Naive B cell (primary cell): ENCODE measurements at regions not wholly inside any gene's neighbourhood (a gene's known extent, or its start where the extent isn't known, plus 50 kb on each side); places are given as distances from the start of the nearest gene placed in this dataset.
"Not testable (repeated sequence)": the region's sequence is repeated elsewhere in the genome, so short reads cannot be mapped to it uniquely, and the experiment has no call there.

Experiments
- ATAC-seq, 2 donors: fragments of 150-1000 bp; cut with Tn5 transposase; 2 replicates each; pipeline ENCODE4 v1.10.0; 2021; ENCODE audit warnings: low read depth in 2 of 2, mild to moderate bottlenecking in 2 of 2, moderate library complexity in 2 of 2
- DNase-seq: peaks from one replicate; pipeline ENCODE4 v3.0.0; 2022
- H3K27ac Mint-ChIP-seq, 6 donors: one replicate each; pipeline ENCODE4 v1.8.0; 2020 to 2022; ENCODE audit warnings: mild to moderate bottlenecking in 6 of 6, mixed read lengths in 6 of 6, moderate library complexity in 5 of 6, inconsistent platforms in 2 of 6
- H3K27me3 Mint-ChIP-seq, 3 donors: one replicate each; pipeline ENCODE4 v1.8.0; 2021 to 2022; ENCODE audit warnings: mixed read lengths in 3 of 3, mild to moderate bottlenecking in 1 of 3
- H3K36me3 Mint-ChIP-seq, 2 donors: one replicate each; pipeline ENCODE4 v1.8.0; 2020 to 2022; ENCODE audit warnings: mixed read lengths in 2 of 2, inconsistent platforms in 1 of 2, mild to moderate bottlenecking in 1 of 2
- H3K4me1 Mint-ChIP-seq, 3 donors: one replicate each; pipeline ENCODE4 v1.8.0; 2020 to 2022; ENCODE audit warnings: mixed read lengths in 3 of 3, inconsistent platforms in 1 of 3, mild to moderate bottlenecking in 1 of 3, moderate library complexity in 1 of 3
- H3K4me3 Mint-ChIP-seq, 8 donors: one replicate each; pipeline ENCODE4 v1.8.0; 2020 to 2022; ENCODE audit warnings: mild to moderate bottlenecking in 8 of 8, mixed read lengths in 8 of 8, moderate library complexity in 8 of 8, inconsistent platforms in 2 of 8
- H3K9me3 Mint-ChIP-seq, 7 donors: one replicate each; pipeline ENCODE4 v1.8.0; 2020 to 2022; ENCODE audit warnings: mixed read lengths in 7 of 7, mild to moderate bottlenecking in 5 of 7, inconsistent platforms in 2 of 7, moderate library complexity in 1 of 7

DNA sequence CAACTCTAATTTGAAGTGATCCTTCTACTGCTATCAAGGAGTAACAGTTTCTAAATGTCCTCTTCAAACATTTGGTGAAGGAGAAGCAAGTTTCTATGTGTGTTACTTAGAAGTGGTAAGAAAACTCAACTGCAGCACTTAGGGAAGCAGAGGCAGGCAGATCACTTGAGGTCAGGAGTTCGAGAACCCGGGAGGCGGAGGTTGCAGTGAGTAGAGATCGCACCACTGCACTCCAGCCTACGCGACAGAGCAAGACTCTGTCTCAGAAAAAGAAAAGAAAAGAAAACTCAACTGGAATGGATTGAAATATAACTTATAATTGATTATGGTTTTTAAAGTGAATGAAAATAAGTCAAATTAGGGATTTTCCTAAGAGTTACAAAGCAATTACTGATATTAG, 169.7 kb upstream of the ATP2B1 start:
- H3K27ac Mint-ChIP-seq = peak overlapping the region; percentile 26 to 97 (median 85)

DNA sequence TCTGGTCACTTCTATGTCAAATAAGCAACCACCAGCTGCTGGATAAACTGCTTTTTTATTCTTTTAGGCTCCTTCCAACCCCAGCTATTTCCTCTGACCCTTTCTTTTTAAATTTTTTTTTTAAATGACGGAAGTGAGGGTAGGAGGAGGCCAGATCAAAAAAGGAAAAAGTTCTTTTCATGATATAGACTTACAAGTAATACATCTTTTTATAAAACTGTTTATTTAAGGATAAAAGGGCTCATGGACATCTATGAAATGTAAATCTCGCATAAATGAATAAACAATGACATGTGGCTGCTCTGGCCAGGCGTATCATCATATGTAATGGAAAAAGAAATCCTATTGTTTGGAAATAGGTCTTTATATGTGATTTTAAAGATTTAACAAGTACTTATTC, 169.0 kb upstream of the ATP2B1 start:
- peak overlapping the region in 1 of 6 donors; percentile 33 for H3K27ac Mint-ChIP-seq
- H3K4me1 Mint-ChIP-seq = peaks cover 33 to 56% (median 42%) of the 10 kb centered on the region in 3 donors
- ATAC-seq (no peak), DNase-seq (no peak)
- H3K4me3 Mint-ChIP-seq = no peak overlapping the region
- no peaks in the 10 kb centered on the region for H3K36me3 Mint-ChIP-seq
- H3K27me3 Mint-ChIP-seq = no peaks in the 10 kb centered on the region
- peaks cover 0 to under 1% (median 0%) of the 10 kb centered on the region in 7 donors for H3K9me3 Mint-ChIP-seq

More for the DNA sequence above, 169.7 kb upstream of the ATP2B1 start:
- Mint-ChIP-seq H3K9me3 (no peaks in the 10 kb centered on the region), H3K36me3 (no peaks in the 10 kb centered on the region), H3K27me3 (no peaks in the 10 kb centered on the region), H3K4me1 (peaks cover 34 to 63% (median 44%) of the 10 kb centered on the region in 3 donors), H3K4me3 (peak overlapping the region in 7 of 8 donors; percentile 56 to 80 (median 72))
- ATAC-seq = no peak
- DNase-seq = no peak

DNA sequence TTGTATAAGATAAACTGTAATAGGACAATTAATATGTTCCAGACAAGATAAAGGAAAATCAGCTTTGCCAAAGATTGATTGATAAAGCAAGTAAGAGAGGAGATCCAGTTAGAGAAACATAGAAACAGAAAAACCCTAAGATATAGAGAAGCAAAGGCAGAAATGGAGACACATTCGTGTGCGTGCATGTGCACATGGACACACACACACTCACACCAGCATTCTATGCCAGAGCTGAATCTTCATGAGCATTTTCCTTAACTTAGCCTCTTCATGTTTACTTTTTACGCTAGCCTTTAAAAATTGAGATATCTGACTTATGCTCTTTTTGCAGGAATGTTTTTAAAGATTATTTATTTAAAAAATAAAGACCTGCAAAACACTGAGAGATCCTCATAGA, 168.5 kb upstream of the ATP2B1 start:
- Mint-ChIP-seq H3K9me3 (peaks cover 0 to 5% (median 0%) of the 10 kb centered on the region in 7 donors), H3K27ac (peak overlapping the region in 1 of 6 donors; percentile 50), H3K4me1 (peaks cover 37 to 56% (median 39%) of the 10 kb centered on the region in 3 donors), H3K36me3 (peaks cover 0 to 5% of the 10 kb centered on the region in 2 donors), H3K27me3 (no peaks in the 10 kb centered on the region), H3K4me3 (no peak overlapping the region)
- DNase-seq (no peak), ATAC-seq (no peak)

DNA sequence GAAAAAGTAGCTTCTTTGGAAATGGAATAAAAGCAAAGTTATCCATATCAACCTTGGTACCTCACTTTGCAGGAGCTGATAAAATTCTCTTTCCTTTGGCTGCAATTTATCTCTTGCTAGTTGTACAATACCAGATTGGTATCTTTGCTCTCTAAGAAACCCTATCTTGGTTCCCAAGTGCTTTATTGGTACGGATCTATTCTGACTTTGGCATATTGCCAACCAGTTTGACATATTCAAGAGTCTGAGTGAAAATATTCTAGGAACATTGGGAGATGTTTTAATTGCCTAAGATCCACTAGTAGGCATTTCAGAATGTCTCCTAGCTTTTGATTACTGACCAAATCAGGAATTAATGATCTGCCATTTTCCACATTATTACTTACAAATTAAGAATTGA, 167.2 kb upstream of the ATP2B1 start:
- peaks cover 5 to 15% of the 10 kb centered on the region in 2 donors for H3K36me3 Mint-ChIP-seq
- peaks cover 29 to 46% (median 33%) of the 10 kb centered on the region in 3 donors for H3K4me1 Mint-ChIP-seq

DNA sequence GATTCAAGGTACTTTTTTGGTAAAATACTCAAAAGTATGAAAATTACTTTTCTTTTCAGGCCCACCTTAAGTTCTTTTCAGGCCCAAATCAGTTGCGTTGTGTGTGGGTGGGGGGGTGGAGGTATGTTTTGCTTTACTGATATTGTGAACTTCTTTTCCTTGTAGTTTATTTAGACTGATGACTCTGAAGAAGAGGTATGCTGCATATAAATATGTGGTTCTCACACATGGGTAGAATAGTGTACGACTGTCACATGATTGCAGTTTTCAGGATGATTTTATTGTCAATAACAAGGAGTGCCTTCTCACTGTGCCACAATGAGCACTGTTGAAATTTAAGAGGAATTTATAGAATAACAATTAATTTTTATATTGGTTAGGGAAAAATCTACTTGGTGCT, 166.6 kb upstream of the ATP2B1 start:
- Mint-ChIP-seq H3K36me3 (peaks cover 5 to 15% of the 10 kb centered on the region in 2 donors), H3K27ac (no peak overlapping the region)

More for the DNA sequence above, 167.2 kb upstream of the ATP2B1 start:
- H3K4me3 Mint-ChIP-seq = no peak overlapping the region
- no peaks in the 10 kb centered on the region for H3K27me3 Mint-ChIP-seq
- H3K27ac Mint-ChIP-seq = no peak overlapping the region
- H3K9me3 Mint-ChIP-seq = peaks cover 5 to 11% (median 8%) of the 10 kb centered on the region in 7 donors
- DNase-seq (no peak), ATAC-seq (no peak)

DNA sequence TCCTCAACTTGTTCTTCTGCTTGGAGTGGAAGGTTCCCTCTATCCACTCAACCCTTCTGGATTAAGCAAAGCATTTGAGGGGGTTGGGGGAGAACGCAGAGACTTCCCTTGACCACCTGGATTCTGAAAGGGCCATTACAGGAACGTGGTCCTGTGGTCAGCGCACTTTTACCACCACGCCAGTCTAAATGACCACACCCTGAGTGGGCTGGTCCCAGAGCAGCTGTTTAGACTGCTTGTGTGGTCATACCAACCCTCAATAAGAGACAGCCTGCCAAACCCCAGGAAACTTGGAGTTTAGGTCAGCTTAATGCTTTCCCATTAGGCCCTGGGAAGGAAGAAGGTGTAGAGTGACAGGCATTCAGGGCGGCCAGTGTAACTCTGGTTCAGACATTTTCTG, 165.5 kb upstream of the ATP2B1 start:
- ATAC-seq (no peak), DNase-seq (no peak)
- Mint-ChIP-seq H3K4me1 (peaks cover 25 to 29% (median 25%) of the 10 kb centered on the region in 3 donors), H3K27me3 (no peaks in the 10 kb centered on the region), H3K4me3 (no peak overlapping the region), H3K9me3 (peaks cover 8 to 21% (median 18%) of the 10 kb centered on the region in 7 donors), H3K27ac (peak overlapping the region in 1 of 6 donors; percentile 26), H3K36me3 (peaks cover 5 to 15% of the 10 kb centered on the region in 2 donors)

More for the DNA sequence above, 166.6 kb upstream of the ATP2B1 start:
- no peak overlapping the region for H3K4me3 Mint-ChIP-seq
- H3K27me3 Mint-ChIP-seq = no peaks in the 10 kb centered on the region
- peaks cover 6 to 16% (median 11%) of the 10 kb centered on the region in 7 donors for H3K9me3 Mint-ChIP-seq
- ATAC-seq = no peak
- no peak for DNase-seq
- peaks cover 25 to 40% (median 28%) of the 10 kb centered on the region in 3 donors for H3K4me1 Mint-ChIP-seq

DNA sequence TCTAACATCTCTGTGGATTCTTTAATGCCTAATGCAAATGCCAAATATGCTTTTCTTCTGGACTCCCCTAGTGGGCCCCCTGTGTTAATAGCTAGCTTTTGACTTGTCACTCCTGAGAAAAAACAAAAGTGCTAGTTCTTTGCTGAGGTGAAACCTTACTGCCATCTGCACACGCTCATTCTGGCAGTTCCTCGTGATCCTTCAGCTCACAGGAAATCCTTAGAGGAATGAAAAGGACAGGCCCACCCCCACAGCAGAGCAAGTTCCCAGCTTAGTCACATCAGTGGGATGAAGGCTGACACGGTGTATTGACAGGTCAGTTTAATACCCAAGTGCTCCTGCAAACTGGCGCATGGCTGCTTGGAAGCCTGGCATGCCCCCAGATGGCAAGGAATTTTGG, 165.1 kb upstream of the ATP2B1 start:
- Mint-ChIP-seq H3K27me3 (no peaks in the 10 kb centered on the region), H3K9me3 (peaks cover 8 to 21% (median 18%) of the 10 kb centered on the region in 7 donors), H3K36me3 (peaks cover 5 to 15% of the 10 kb centered on the region in 2 donors), H3K4me1 (peaks cover 21 to 25% (median 23%) of the 10 kb centered on the region in 3 donors), H3K27ac (peak overlapping the region in 1 of 6 donors; percentile 26), H3K4me3 (no peak overlapping the region)
- no peak for ATAC-seq
- no peak for DNase-seq

DNA sequence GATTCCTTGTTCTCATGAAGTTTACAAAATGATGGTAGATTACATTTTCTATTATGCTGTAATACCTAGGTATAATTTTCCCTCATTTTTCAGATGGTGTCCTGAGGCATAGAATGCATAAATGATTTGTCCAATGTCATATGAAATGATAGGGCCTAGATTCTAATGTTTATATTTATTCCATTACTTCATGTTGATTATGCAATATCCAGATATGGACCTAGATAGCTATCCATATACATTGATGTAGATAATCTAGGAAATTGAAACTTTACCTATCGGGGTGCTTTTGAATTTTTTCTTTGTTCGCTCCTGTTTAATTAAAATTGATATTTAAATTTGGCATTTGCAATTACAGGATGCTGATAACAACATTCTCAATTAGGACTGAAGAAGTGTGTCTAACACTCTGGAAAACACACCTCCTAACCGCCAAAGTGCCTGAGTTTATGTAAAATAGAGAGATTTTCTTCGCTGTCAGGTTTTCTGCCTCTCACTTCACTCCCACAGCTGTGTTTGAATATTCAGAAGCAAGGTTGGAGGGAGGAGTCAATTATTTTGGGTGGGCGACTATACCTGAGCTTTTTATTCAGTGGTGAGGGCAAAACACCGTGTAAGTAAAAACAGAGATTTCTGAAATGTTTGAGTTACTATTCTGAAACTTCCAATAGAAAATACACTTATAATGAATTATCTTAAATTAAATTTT, 164.4 kb upstream of the ATP2B1 start:
- Mint-ChIP-seq H3K27me3 (no peaks in the 10 kb centered on the region), H3K4me1 (peaks cover 15 to 18% (median 16%) of the 10 kb centered on the region in 3 donors), H3K4me3 (no peak overlapping the region), H3K36me3 (peaks cover 5 to 15% of the 10 kb centered on the region in 2 donors), H3K27ac (no peak overlapping the region), H3K9me3 (peaks cover 8 to 22% (median 21%) of the 10 kb centered on the region in 7 donors)
- DNase-seq (no peak), ATAC-seq (no peak)

DNA sequence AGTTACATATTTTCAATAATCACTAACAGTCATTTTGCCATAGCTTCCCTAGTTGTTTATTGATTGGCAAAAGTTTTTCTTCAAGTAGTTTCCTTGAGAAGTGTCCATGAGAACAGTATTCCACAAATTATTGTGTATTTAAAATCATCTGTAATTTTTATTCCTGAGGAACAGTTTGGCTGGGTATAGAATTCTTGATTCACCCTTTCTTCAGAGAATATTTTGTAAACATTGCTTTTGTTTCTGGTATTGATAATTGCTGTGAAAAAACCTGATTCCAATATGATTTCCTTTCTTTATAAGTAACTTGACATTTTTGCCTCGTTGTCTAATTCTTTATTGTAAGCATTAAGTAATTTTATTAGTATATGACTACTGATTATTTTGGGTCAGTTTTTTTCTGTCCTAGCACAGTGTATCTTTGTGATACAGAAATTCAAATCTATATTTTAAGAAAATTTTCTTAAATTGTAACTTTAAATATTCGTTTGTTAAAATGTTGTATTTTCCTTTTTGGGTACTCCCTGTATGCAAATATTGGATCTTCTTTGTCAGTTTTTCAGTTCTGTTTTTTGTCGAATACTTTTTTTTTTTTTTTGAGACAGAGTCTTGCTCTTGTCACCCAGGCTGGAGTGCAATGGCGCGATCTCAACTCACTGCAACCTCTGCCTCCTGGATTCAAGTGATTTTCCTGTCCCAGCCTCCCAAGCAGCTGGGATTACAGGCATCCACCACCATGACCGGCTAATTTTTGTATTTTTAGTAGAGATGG, 162.0 kb upstream of the ATP2B1 start:
- peaks cover 5 to 15% of the 10 kb centered on the region in 2 donors for H3K36me3 Mint-ChIP-seq
- peak overlapping the region in 1 of 8 donors; percentile 26 for H3K4me3 Mint-ChIP-seq
- peaks cover 8 to 23% (median 21%) of the 10 kb centered on the region in 7 donors for H3K9me3 Mint-ChIP-seq
- H3K4me1 Mint-ChIP-seq = peaks cover 12 to 15% (median 14%) of the 10 kb centered on the region in 3 donors
- no peak for ATAC-seq
- no peak overlapping the region for H3K27ac Mint-ChIP-seq
- no peak for DNase-seq
- no peaks in the 10 kb centered on the region for H3K27me3 Mint-ChIP-seq

DNA sequence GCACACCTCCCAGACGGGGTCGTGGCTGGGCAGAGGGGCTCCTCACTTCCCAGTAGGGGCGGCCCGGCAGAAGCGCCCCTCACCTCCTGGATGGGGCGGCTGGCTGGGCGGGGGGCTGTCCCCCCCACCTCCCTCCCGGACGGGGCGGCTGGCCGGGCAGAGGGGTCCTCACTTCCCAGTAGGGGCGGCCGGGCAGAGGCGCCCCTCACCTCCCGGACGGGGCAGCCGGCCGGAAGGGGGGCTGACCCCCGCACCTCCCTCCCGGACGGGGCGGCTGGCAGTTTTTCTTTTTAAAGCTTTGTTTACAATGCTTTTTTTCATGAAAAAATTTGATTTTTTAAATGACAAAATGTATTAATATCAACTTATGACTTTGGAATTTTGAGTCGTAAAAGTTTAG, 159.0 kb upstream of the ATP2B1 start:
- DNase-seq = not testable (repeated sequence)

DNA sequence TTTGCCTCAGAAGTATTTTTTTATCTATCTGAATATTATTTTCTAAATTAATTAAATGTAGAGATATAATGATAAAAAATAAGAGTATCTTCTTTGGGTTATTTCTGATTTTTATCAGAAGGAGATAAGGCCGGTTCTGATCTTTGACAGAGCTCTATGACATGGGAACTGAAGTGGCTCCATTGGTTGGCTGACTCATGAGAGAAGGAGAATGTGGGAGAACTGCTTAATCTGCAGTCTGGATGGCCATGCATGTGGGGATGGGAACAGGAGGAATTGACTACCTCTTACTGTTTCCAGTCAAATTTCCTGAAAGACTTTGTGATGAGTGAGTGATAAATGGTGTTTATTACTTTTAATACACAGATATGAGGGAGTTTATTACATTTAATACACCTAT, 155.8 kb upstream of the ATP2B1 start:
- H3K4me1 Mint-ChIP-seq = peaks cover 30 to 48% (median 43%) of the 10 kb centered on the region in 3 donors
- DNase-seq (no peak), ATAC-seq (no peak)
- H3K27me3 Mint-ChIP-seq = no peaks in the 10 kb centered on the region
- peak overlapping the region; percentile 7 to 97 (median 76) for H3K27ac Mint-ChIP-seq
- peak overlapping the region in 3 of 8 donors; percentile 30 to 83 (median 81) for H3K4me3 Mint-ChIP-seq
- H3K36me3 Mint-ChIP-seq = no peaks in the 10 kb centered on the region
- peaks cover 0 to 5% (median 2%) of the 10 kb centered on the region in 7 donors for H3K9me3 Mint-ChIP-seq

More for the DNA sequence above, 159.0 kb upstream of the ATP2B1 start:
- not testable (repeated sequence) for ATAC-seq, H3K27me3 Mint-ChIP-seq, H3K27ac Mint-ChIP-seq, H3K4me3 Mint-ChIP-seq
- peaks cover 5 to 15% of the 10 kb centered on the region in 2 donors for H3K36me3 Mint-ChIP-seq
- H3K4me1 Mint-ChIP-seq = peaks cover 30 to 32% (median 31%) of the 10 kb centered on the region in 3 donors
- peaks cover 10 to 23% (median 21%) of the 10 kb centered on the region in 7 donors for H3K9me3 Mint-ChIP-seq

DNA sequence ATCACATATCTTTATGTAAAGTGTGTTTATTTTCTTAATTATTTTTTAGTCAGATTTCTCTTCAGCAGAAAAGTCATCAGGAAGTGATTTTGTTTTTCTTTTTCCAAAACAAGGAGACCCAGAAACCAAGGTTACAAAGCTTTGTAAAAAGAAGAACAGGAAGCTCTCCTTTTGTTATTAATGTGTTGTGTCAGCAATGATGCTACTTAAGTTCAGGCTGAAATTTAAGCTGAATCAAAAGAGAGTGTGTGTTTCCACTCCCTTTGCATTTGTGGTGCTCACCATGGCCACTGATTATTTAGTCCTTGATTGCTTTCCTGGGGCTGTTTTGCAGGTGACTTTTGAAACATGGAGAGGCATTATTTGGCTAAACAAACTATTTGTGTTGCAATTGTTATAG, 155.3 kb upstream of the ATP2B1 start:
- H3K27ac Mint-ChIP-seq = peak overlapping the region; percentile 95 to 99 (median 97)
- peaks cover 34 to 52% (median 47%) of the 10 kb centered on the region in 3 donors for H3K4me1 Mint-ChIP-seq
- peak overlapping the region in 7 of 8 donors; percentile 56 to 88 (median 81) for H3K4me3 Mint-ChIP-seq
- ATAC-seq = peak; percentile 41 to 44
- H3K9me3 Mint-ChIP-seq = peaks cover 0 to 4% (median 0%) of the 10 kb centered on the region in 7 donors
- no peak for DNase-seq
- no peaks in the 10 kb centered on the region for H3K36me3 Mint-ChIP-seq
- H3K27me3 Mint-ChIP-seq = no peaks in the 10 kb centered on the region

DNA sequence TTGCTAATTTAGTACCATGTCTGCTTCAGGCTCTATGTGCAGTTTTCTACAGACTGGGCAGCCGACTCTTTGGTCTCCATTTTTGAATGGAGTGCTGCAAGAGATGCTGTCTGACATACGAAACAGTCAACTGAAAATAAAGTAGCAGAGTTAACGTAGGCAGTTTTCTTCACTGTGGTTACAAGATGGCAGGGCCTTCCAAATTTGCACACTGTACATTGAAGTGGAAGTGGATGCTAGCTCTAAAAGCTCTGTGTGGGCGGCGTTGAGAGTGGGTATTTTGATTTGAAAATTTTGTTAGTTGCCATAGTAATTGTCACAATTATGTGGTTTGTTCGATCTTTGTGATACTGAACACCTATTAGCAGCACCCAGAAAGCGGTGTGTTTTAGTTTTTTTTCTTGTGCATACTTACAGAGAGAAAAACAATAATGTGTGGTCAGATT, 154.9 kb upstream of the ATP2B1 start:
- peak overlapping the region; percentile 95 to 99 (median 97) for H3K27ac Mint-ChIP-seq
- peak overlapping the region; percentile 64 to 90 (median 82) for H3K4me3 Mint-ChIP-seq
- H3K9me3 Mint-ChIP-seq = peaks cover 0 to 4% (median 0%) of the 10 kb centered on the region in 7 donors
- ATAC-seq (peak; percentile 76 to 79), DNase-seq (peak; percentile 71)
- no peaks in the 10 kb centered on the region for H3K36me3 Mint-ChIP-seq
- peaks cover 38 to 56% (median 52%) of the 10 kb centered on the region in 3 donors for H3K4me1 Mint-ChIP-seq
- no peaks in the 10 kb centered on the region for H3K27me3 Mint-ChIP-seq
